Effector memory CD4-positive, alpha-beta T cell (primary cell): ENCODE measurements at regions not wholly inside any gene's neighbourhood (a gene's known extent, or its start where the extent isn't known, plus 50 kb on each side); places are given as distances from the start of the nearest gene placed in this dataset.

Experiments used
- DNase-seq, 3 donors: peaks; one replicate each; pipeline ENCODE4 v3.0.0-alpha.2; 2020
- H3K27ac ChIP-seq: 2 replicates; pipeline ENCODE4 v1.7.0; 2013; ENCODE audit warnings: mild to moderate bottlenecking, low read length, moderate library complexity; ENCODE audit not compliant: insufficient read depth, poor library complexity, severe bottlenecking
- H3K27me3 ChIP-seq: replicated peaks from 2 replicates; pipeline ENCODE4 v1.7.0; 2013; ENCODE audit warnings: mild to moderate bottlenecking, low read length; ENCODE audit not compliant: insufficient read depth, control insufficient read depth, poor library complexity, severe bottlenecking
- H3K36me3 ChIP-seq: 2 replicates; pipeline ENCODE4 v1.7.0; 2013; ENCODE audit warnings: mild to moderate bottlenecking, low read length, moderate library complexity; ENCODE audit not compliant: control insufficient read depth, insufficient read depth
- H3K4me1 ChIP-seq: 2 replicates; pipeline ENCODE4 v1.7.0; 2013; ENCODE audit warnings: low read length, mild to moderate bottlenecking; ENCODE audit not compliant: control insufficient read depth, insufficient read depth, poor library complexity, severe bottlenecking
- H3K4me3 ChIP-seq: 2 replicates; pipeline ENCODE4 v1.7.0; 2013; ENCODE audit warnings: low read length, low read depth, mild to moderate bottlenecking; ENCODE audit not compliant: insufficient read depth, poor library complexity, severe bottlenecking
- H3K9me3 ChIP-seq: 2 replicates; pipeline ENCODE4 v1.7.0; 2013; ENCODE audit warnings: mild to moderate bottlenecking, low read length, moderate library complexity; ENCODE audit not compliant: control insufficient read depth

DNA sequence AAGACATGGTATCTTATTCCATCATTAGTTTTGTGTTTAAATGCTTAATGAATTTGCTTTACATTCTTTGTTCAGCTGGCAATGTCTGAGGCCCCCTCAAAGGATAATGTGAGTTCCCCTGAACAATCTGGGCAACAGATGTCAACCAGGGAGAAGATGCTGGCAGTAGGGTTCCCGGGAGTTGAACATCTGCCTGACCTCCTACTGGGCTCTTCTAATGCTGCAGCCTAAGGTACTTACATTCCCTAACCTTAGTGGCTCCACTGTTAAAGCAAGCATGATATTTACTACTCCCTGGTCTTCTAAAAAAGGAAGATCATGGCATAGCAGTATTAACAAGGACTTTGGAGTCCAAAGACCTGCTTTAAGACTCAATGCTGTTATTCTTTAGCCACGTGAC is 574.9 kb upstream of the NR5A2 start:
- DNase-seq: no peak
- no peaks in the 10 kb centered on the region for H3K4me1 ChIP-seq
- H3K27ac ChIP-seq: no peak overlapping the region
- no peaks in the 10 kb centered on the region for H3K36me3 ChIP-seq
- H3K27me3 ChIP-seq: no peaks in the 10 kb centered on the region
- no peaks in the 10 kb centered on the region for H3K9me3 ChIP-seq
- no peak overlapping the region for H3K4me3 ChIP-seq

DNA sequence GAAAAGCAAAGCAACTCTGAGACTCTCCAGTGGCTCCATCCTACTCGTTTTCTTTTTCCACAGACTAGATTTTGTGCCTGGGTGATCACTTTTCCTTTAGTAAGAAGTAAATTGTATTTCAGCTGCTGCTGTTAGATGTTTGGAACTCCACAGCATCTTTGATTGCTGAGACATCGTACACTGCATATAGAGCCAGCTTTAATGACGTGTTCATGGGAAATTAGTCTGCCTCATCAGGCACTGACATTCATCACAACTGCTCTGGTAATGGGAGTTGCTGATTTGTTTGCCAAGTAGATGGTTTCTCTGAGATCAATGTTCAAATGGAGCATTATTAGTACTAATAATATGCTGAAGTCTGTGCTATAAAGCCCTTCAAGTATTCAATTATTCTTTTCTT is 573.8 kb upstream of the NR5A2 start:
- no peak overlapping the region for H3K4me3 ChIP-seq
- DNase-seq: no peak
- no peaks in the 10 kb centered on the region for H3K27me3 ChIP-seq
- no peak overlapping the region for H3K27ac ChIP-seq
- H3K9me3 ChIP-seq: no peaks in the 10 kb centered on the region
- H3K36me3 ChIP-seq: no peaks in the 10 kb centered on the region
- H3K4me1 ChIP-seq: no peaks in the 10 kb centered on the region

GRCh38 chr1:199460933-199461332 is 566.6 kb upstream of the NR5A2 start:
- Histone ChIP-seq H3K27me3 (no peaks in the 10 kb centered on the region), H3K9me3 (no peaks in the 10 kb centered on the region), H3K27ac (no peak overlapping the region), H3K4me1 (no peaks in the 10 kb centered on the region), H3K36me3 (no peaks in the 10 kb centered on the region), H3K4me3 (no peak overlapping the region)
- no peak for DNase-seq

- no peak overlapping the region for H3K4me3 ChIP-seq
- no peaks in the 10 kb centered on the region for H3K27me3 ChIP-seq
- H3K27ac ChIP-seq: no peak overlapping the region
- H3K9me3 ChIP-seq: no peaks in the 10 kb centered on the region
- no peaks in the 10 kb centered on the region for H3K36me3 ChIP-seq
- H3K4me1 ChIP-seq: no peaks in the 10 kb centered on the region
- DNase-seq: no peak
These were observed 563.9 kb upstream of the NR5A2 start for GRCh38 chr1:199463521-199464127.

- no peak for DNase-seq
- Histone ChIP-seq H3K36me3 (no peaks in the 10 kb centered on the region), H3K27me3 (no peaks in the 10 kb centered on the region), H3K4me3 (no peak overlapping the region), H3K9me3 (no peaks in the 10 kb centered on the region), H3K27ac (no peak overlapping the region), H3K4me1 (no peaks in the 10 kb centered on the region)
These were observed 560.5 kb upstream of the NR5A2 start for GRCh38 chr1:199466961-199467360.

DNA sequence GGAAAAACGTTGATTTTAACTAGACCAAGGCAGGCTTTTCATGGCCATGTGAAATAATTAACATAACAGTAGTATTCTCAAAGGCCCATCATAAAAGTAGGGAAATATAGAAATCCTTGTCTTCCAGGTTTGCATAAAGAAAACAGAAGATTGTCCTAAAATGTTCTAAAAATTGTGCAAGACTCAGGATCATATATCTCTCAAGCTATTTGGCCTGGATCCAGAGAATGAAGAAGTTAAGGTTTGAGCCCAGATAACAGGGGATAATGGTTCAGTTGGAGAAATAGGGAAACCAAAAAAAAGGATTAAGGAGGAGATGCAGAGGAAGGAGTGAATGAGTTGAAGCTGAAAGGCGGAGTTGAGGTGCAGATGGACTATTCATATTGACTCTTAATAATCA is 555.5 kb upstream of the NR5A2 start:
- no peak overlapping the region for H3K27ac ChIP-seq
- no peak overlapping the region for H3K4me3 ChIP-seq
- H3K36me3 ChIP-seq: no peaks in the 10 kb centered on the region
- H3K9me3 ChIP-seq: no peaks in the 10 kb centered on the region
- no peaks in the 10 kb centered on the region for H3K4me1 ChIP-seq
- DNase-seq: no peak
- H3K27me3 ChIP-seq: no peaks in the 10 kb centered on the region

DNA sequence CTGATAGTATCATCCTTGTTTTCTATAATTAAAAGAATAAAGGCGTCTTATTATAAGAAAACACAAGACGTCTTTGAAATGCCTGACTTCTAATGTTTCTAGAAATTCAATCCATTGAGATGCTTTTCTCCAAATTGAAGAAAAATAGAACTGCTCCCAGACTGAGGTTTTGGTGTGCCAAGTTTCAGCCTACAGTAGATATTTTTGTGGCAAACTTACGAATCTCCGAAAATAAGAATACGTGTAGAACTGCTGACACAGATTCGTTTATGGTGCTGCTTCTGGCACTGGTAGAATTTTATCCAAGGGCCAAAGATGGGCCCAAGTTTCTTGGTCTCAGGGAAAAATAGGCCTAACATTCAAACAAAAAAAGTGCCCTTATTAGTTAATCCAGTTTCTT is 554.5 kb upstream of the NR5A2 start:
- no peaks in the 10 kb centered on the region for H3K9me3 ChIP-seq
- H3K27ac ChIP-seq: no peak overlapping the region
- H3K36me3 ChIP-seq: no peaks in the 10 kb centered on the region
- H3K4me1 ChIP-seq: no peaks in the 10 kb centered on the region
- no peak overlapping the region for H3K4me3 ChIP-seq
- no peak for DNase-seq
- H3K27me3 ChIP-seq: no peaks in the 10 kb centered on the region

GRCh38 chr1:199474738-199475137 is 552.8 kb upstream of the NR5A2 start:
- H3K27ac ChIP-seq: no peak overlapping the region
- no peak overlapping the region for H3K4me3 ChIP-seq
- no peak for DNase-seq
- H3K4me1 ChIP-seq: no peaks in the 10 kb centered on the region
- H3K27me3 ChIP-seq: no peaks in the 10 kb centered on the region
- no peaks in the 10 kb centered on the region for H3K36me3 ChIP-seq
- H3K9me3 ChIP-seq: no peaks in the 10 kb centered on the region

DNA sequence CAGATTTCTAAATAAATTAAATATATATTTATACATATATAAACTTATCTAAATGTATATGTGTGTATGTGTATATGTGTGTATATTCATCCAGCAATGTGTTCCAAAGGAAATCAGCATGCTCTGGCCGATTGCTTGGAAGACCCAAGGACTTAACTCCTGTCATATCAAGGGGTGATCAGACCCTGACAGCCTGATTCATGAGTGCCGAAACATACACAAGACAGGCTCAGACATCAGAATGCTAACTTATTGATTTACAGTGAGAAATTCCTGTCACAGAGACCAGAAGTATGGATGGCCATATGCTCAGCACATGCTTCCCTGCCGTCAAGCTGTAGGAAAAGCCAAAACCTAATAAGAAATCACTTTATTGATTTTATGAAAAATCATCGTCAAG is 545.1 kb upstream of the NR5A2 start:
- no peak for DNase-seq
- Histone ChIP-seq H3K27me3 (no peaks in the 10 kb centered on the region), H3K4me1 (no peaks in the 10 kb centered on the region), H3K4me3 (no peak overlapping the region), H3K36me3 (no peaks in the 10 kb centered on the region), H3K27ac (no peak overlapping the region), H3K9me3 (no peaks in the 10 kb centered on the region)

GRCh38 chr1:199489594-199489993 is 537.9 kb upstream of the NR5A2 start:
- H3K27me3 ChIP-seq: no peaks in the 10 kb centered on the region
- H3K9me3 ChIP-seq: no peaks in the 10 kb centered on the region
- H3K4me1 ChIP-seq: no peaks in the 10 kb centered on the region
- DNase-seq: no peak
- no peak overlapping the region for H3K27ac ChIP-seq
- H3K36me3 ChIP-seq: no peaks in the 10 kb centered on the region
- no peak overlapping the region for H3K4me3 ChIP-seq
